ENCODE measurements at regions not wholly inside any gene's neighbourhood (a gene's known extent, or its start where the extent isn't known, plus 50 kb on each side); places are given as distances from the start of the nearest gene placed in this dataset.
"Not testable (repeated sequence)": the region's sequence is repeated elsewhere in the genome, so short reads cannot be mapped to it uniquely, and the experiment has no call there.

- H3K4me2 ChIP-seq (replicated peaks; ENCODE audit: extremely low read depth, low read length, poor library complexity, severe bottlenecking); H3K9ac ChIP-seq (ENCODE audit: insufficient read depth, low read length, poor library complexity, severe bottlenecking); H3K4me1 ChIP-seq (ENCODE audit: control insufficient read depth in 1 of 2, insufficient read depth in 2 of 2, low read length in 2 of 2); H3K36me3 ChIP-seq (replicated peaks in 1 of 2; ENCODE audit: control insufficient read depth in 1 of 2, insufficient read depth in 2 of 2, low read length in 2 of 2); H3K79me2 ChIP-seq (ENCODE audit: insufficient read depth, low read length); H3K4me1 Mint-ChIP-seq; H3K4me3 ChIP-seq (replicated peaks in 1 of 3; ENCODE audit: low read depth in 2 of 3, low read length in 3 of 3); H3K36me3 Mint-ChIP-seq; H3K4me3 Mint-ChIP-seq; H4K20me1 ChIP-seq (ENCODE audit: insufficient read depth, low read length); H3K27ac ChIP-seq (ENCODE audit: low read depth in 1 of 2, low read length in 2 of 2); H2AFZ ChIP-seq (ENCODE audit: insufficient read depth, low read depth, low read length, poor library complexity, severe bottlenecking); H3K27me3 ChIP-seq (ENCODE audit: control insufficient read depth in 2 of 2, insufficient read depth in 2 of 2, low read length in 2 of 2); DNase-seq; intact Hi-C loops (cut with micrococcal nuclease); H3K27ac Mint-ChIP-seq; H3K27me3 Mint-ChIP-seq (ENCODE audit: low read depth in 3 of 3): not testable (repeated sequence)
- peaks cover 19 to 54% of the 10 kb centered on the region in 2 donors for H3K9me3 ChIP-seq (replicated peaks in 1 of 2; ENCODE audit: control insufficient read depth in 1 of 2, insufficient read depth in 1 of 2, low read length in 2 of 2)
- H3K9me3 Mint-ChIP-seq = peaks cover 6 to 25% (median 15%) of the 10 kb centered on the region in 7 donors
- WGBS (ENCODE audit: insufficient coverage) = 82% methylated on average over 1 of the region's 5 CpGs
Measured at GRCh38 chr21:9728219-9728992, 793.0 kb upstream of the TPTE start.

- Mint-ChIP-seq H3K4me1 (no peaks in the 10 kb centered on the region), H3K36me3 (no peaks in the 10 kb centered on the region), H3K27ac (no peak overlapping the region), H3K4me3 (no peak overlapping the region), H3K9me3 (peaks cover 6 to 16% (median 12%) of the 10 kb centered on the region in 7 donors), H3K27me3 (ENCODE audit: low read depth in 3 of 3) (no peaks in the 10 kb centered on the region)
- H3K27ac ChIP-seq (ENCODE audit: low read depth in 1 of 2, low read length in 2 of 2) = no peak overlapping the region
- peaks cover 18 to 63% of the 10 kb centered on the region in 2 donors for H3K9me3 ChIP-seq (replicated peaks in 1 of 2; ENCODE audit: control insufficient read depth in 1 of 2, insufficient read depth in 1 of 2, low read length in 2 of 2)
- H3K36me3 ChIP-seq (replicated peaks in 1 of 2; ENCODE audit: control insufficient read depth in 1 of 2, insufficient read depth in 2 of 2, low read length in 2 of 2) = no peaks in the 10 kb centered on the region
- no peaks in the 10 kb centered on the region for H3K4me1 ChIP-seq (ENCODE audit: control insufficient read depth in 1 of 2, insufficient read depth in 2 of 2, low read length in 2 of 2)
- no peaks in the 10 kb centered on the region for H4K20me1 ChIP-seq (ENCODE audit: insufficient read depth, low read length)
- no peak overlapping the region for H3K9ac ChIP-seq (ENCODE audit: insufficient read depth, low read length, poor library complexity, severe bottlenecking)
- no peak overlapping the region for H3K4me2 ChIP-seq (replicated peaks; ENCODE audit: extremely low read depth, low read length, poor library complexity, severe bottlenecking)
- no peaks in the 10 kb centered on the region for H3K27me3 ChIP-seq (ENCODE audit: control insufficient read depth in 2 of 2, insufficient read depth in 2 of 2, low read length in 2 of 2)
- H3K79me2 ChIP-seq (ENCODE audit: insufficient read depth, low read length) = no peaks in the 10 kb centered on the region
- no peak for TF ChIP-seq CTCF (IDR thresholded peaks at IDR 0.05)
- no peak overlapping the region for H3K4me3 ChIP-seq (replicated peaks in 1 of 3; ENCODE audit: low read depth in 2 of 3, low read length in 3 of 3)
- H2AFZ ChIP-seq (ENCODE audit: insufficient read depth, low read depth, low read length, poor library complexity, severe bottlenecking) = no peak overlapping the region
- 52% methylated on average over 2 of the region's 3 CpGs for WGBS (ENCODE audit: insufficient coverage)
- DNase-seq = no peak
- intact Hi-C loops (cut with micrococcal nuclease) = no loop called here
Measured at GRCh38 chr21:9730866-9731265, 790.5 kb upstream of the TPTE start.

- not testable (repeated sequence) for H3K27me3 Mint-ChIP-seq (ENCODE audit: low read depth in 3 of 3)
Measured at GRCh38 chr21:9731317-9731716, 790.1 kb upstream of the TPTE start.

GRCh38 chr21:9732605-9733004, 788.8 kb upstream of the TPTE start:
- DNase-seq; H3K4me3 ChIP-seq (replicated peaks in 1 of 3; ENCODE audit: low read depth in 2 of 3, low read length in 3 of 3); H3K9ac ChIP-seq (ENCODE audit: insufficient read depth, low read length, poor library complexity, severe bottlenecking); H3K36me3 ChIP-seq (replicated peaks in 1 of 2; ENCODE audit: control insufficient read depth in 1 of 2, insufficient read depth in 2 of 2, low read length in 2 of 2); H2AFZ ChIP-seq (ENCODE audit: insufficient read depth, low read depth, low read length, poor library complexity, severe bottlenecking); H3K27ac ChIP-seq (ENCODE audit: low read depth in 1 of 2, low read length in 2 of 2); H3K27me3 Mint-ChIP-seq (ENCODE audit: low read depth in 3 of 3); H3K4me1 ChIP-seq (ENCODE audit: control insufficient read depth in 1 of 2, insufficient read depth in 2 of 2, low read length in 2 of 2); intact Hi-C loops (cut with micrococcal nuclease); H3K4me1 Mint-ChIP-seq; H3K27ac Mint-ChIP-seq; H4K20me1 ChIP-seq (ENCODE audit: insufficient read depth, low read length); H3K79me2 ChIP-seq (ENCODE audit: insufficient read depth, low read length); H3K27me3 ChIP-seq (ENCODE audit: control insufficient read depth in 2 of 2, insufficient read depth in 2 of 2, low read length in 2 of 2); H3K4me3 Mint-ChIP-seq; H3K36me3 Mint-ChIP-seq; H3K4me2 ChIP-seq (replicated peaks; ENCODE audit: extremely low read depth, low read length, poor library complexity, severe bottlenecking): not testable (repeated sequence)
- 69% methylated on average over 2 of the region's 3 CpGs for WGBS (ENCODE audit: insufficient coverage)
- H3K9me3 Mint-ChIP-seq = peaks cover 4 to 10% (median 6%) of the 10 kb centered on the region in 7 donors
- peaks cover 24 to 70% of the 10 kb centered on the region in 2 donors for H3K9me3 ChIP-seq (replicated peaks in 1 of 2; ENCODE audit: control insufficient read depth in 1 of 2, insufficient read depth in 1 of 2, low read length in 2 of 2)

More at GRCh38 chr21:9731317-9731716, 790.1 kb upstream of the TPTE start:
- H3K4me1 ChIP-seq (ENCODE audit: control insufficient read depth in 1 of 2, insufficient read depth in 2 of 2, low read length in 2 of 2); H3K4me2 ChIP-seq (replicated peaks; ENCODE audit: extremely low read depth, low read length, poor library complexity, severe bottlenecking); DNase-seq; H3K9ac ChIP-seq (ENCODE audit: insufficient read depth, low read length, poor library complexity, severe bottlenecking); H3K36me3 ChIP-seq (replicated peaks in 1 of 2; ENCODE audit: control insufficient read depth in 1 of 2, insufficient read depth in 2 of 2, low read length in 2 of 2); H3K4me3 ChIP-seq (replicated peaks in 1 of 3; ENCODE audit: low read depth in 2 of 3, low read length in 3 of 3); H3K79me2 ChIP-seq (ENCODE audit: insufficient read depth, low read length); H3K27ac ChIP-seq (ENCODE audit: low read depth in 1 of 2, low read length in 2 of 2); H4K20me1 ChIP-seq (ENCODE audit: insufficient read depth, low read length); H2AFZ ChIP-seq (ENCODE audit: insufficient read depth, low read depth, low read length, poor library complexity, severe bottlenecking); H3K36me3 Mint-ChIP-seq; H3K27me3 ChIP-seq (ENCODE audit: control insufficient read depth in 2 of 2, insufficient read depth in 2 of 2, low read length in 2 of 2); H3K4me1 Mint-ChIP-seq; H3K4me3 Mint-ChIP-seq; H3K27ac Mint-ChIP-seq; intact Hi-C loops (cut with micrococcal nuclease): not testable (repeated sequence)
- WGBS (ENCODE audit: insufficient coverage) = no CpG with 5 or more reads among the region's 5 CpGs
- peaks cover 23 to 66% of the 10 kb centered on the region in 2 donors for H3K9me3 ChIP-seq (replicated peaks in 1 of 2; ENCODE audit: control insufficient read depth in 1 of 2, insufficient read depth in 1 of 2, low read length in 2 of 2)
- H3K9me3 Mint-ChIP-seq = peaks cover 6 to 16% (median 12%) of the 10 kb centered on the region in 7 donors

All from CD14-positive monocyte (primary cell).